CD14-positive monocyte (primary cell): ENCODE measurements at regions not wholly inside any gene's neighbourhood (a gene's known extent, or its start where the extent isn't known, plus 50 kb on each side); places are given as distances from the start of the nearest gene placed in this dataset.
"Not testable (repeated sequence)": the region's sequence is repeated elsewhere in the genome, so short reads cannot be mapped to it uniquely, and the experiment has no call there.

Experiments
- DNase-seq, 3 donors: peaks; one replicate each; pipeline ENCODE4 v3.0.0-alpha.2; 2011 to 2022
- H2AFZ ChIP-seq: 2 replicates; pipeline ENCODE4 v1.6.0; 2012; ENCODE audit warnings: mild to moderate bottlenecking, low read depth, low read length, inconsistent platforms; ENCODE audit not compliant: insufficient read depth, poor library complexity, severe bottlenecking
- H3K27ac ChIP-seq, 2 donors: 1 replicate in 1 of 2; 2 replicates in 1 of 2; pipeline ENCODE4 v1.5.1; 2012 to 2013; ENCODE audit warnings: low read length in 2 of 2, control low read depth in 1 of 2, inconsistent platforms in 1 of 2, low read depth in 1 of 2, mild to moderate bottlenecking in 1 of 2
- H3K27me3 ChIP-seq, 2 donors: one replicate each; pipeline versions ENCODE4 v1.6.0 to v1.6.1; 2011 to 2013; ENCODE audit warnings: low read length in 2 of 2; ENCODE audit not compliant: control insufficient read depth in 2 of 2, insufficient read depth in 2 of 2
- H3K36me3 ChIP-seq, 2 donors: replicated peaks in 1 of 2; 1 replicate in 1 of 2; 2 replicates in 1 of 2; pipeline versions ENCODE4 v1.5.1 to v1.6.1; 2012 to 2013; ENCODE audit warnings: low read length in 2 of 2, control low read depth in 1 of 2, inconsistent platforms in 1 of 2, mild to moderate bottlenecking in 1 of 2; ENCODE audit not compliant: insufficient read depth in 2 of 2, control insufficient read depth in 1 of 2
- H3K4me1 ChIP-seq, 2 donors: 1 replicate in 1 of 2; 2 replicates in 1 of 2; pipeline versions ENCODE4 v1.5.1 to v1.6.1; 2012 to 2013; ENCODE audit warnings: low read length in 2 of 2, control low read depth in 1 of 2, inconsistent platforms in 1 of 2, mild to moderate bottlenecking in 1 of 2, moderate library complexity in 1 of 2; ENCODE audit not compliant: insufficient read depth in 2 of 2, control insufficient read depth in 1 of 2
- H3K4me2 ChIP-seq: replicated peaks from 2 replicates; pipeline ENCODE3; 2012; ENCODE audit warnings: low read length, moderate library complexity, mild to moderate bottlenecking; ENCODE audit not compliant: poor library complexity, severe bottlenecking; ENCODE audit errors: extremely low read depth
- H3K4me3 ChIP-seq, 3 experiments: fragments of 200-600 bp in 1 of 3; sonication (generic) in 1 of 3; replicated peaks in 1 of 3; 1 replicate in 2 of 3; 2 replicates in 1 of 3; pipeline ENCODE4 v1.5.1; 2011 to 2013; ENCODE audit warnings: low read length in 3 of 3, mild to moderate bottlenecking in 3 of 3, control low read depth in 2 of 3, low read depth in 2 of 3, inconsistent platforms in 1 of 3, moderate library complexity in 1 of 3
- H3K79me2 ChIP-seq: 2 replicates; pipeline ENCODE4 v1.6.0; 2012; ENCODE audit warnings: mild to moderate bottlenecking, control low read depth, inconsistent platforms, low read length, moderate library complexity; ENCODE audit not compliant: insufficient read depth
- H3K9ac ChIP-seq: 2 replicates; pipeline ENCODE4 v1.6.0; 2017; ENCODE audit warnings: low read length, mild to moderate bottlenecking; ENCODE audit not compliant: insufficient read depth, poor library complexity, severe bottlenecking
- H3K9me3 ChIP-seq, 2 donors: replicated peaks in 1 of 2; 1 replicate in 1 of 2; 2 replicates in 1 of 2; pipeline versions ENCODE4 v1.5.1 to v1.6.1; 2012 to 2013; ENCODE audit warnings: low read length in 2 of 2, control low read depth in 1 of 2; ENCODE audit not compliant: control insufficient read depth in 1 of 2, insufficient read depth in 1 of 2
- H4K20me1 ChIP-seq: 2 replicates; pipeline ENCODE4 v1.6.0; 2012; ENCODE audit warnings: mild to moderate bottlenecking, low read length, control low read depth, moderate library complexity; ENCODE audit not compliant: insufficient read depth
- H3K27ac Mint-ChIP-seq, 7 donors: one replicate each; pipeline ENCODE4 v1.8.0; 2020; ENCODE audit warnings: mild to moderate bottlenecking in 7 of 7, mixed read lengths in 7 of 7, moderate library complexity in 6 of 7, inconsistent platforms in 2 of 7
- H3K27me3 Mint-ChIP-seq, 3 donors: one replicate each; pipeline ENCODE4 v1.8.0; 2021 to 2022; ENCODE audit warnings: low read depth in 3 of 3, mild to moderate bottlenecking in 3 of 3, mixed read lengths in 3 of 3, moderate library complexity in 3 of 3, inconsistent platforms in 1 of 3
- H3K36me3 Mint-ChIP-seq, 2 donors: one replicate each; pipeline ENCODE4 v1.8.0; 2020; ENCODE audit warnings: mixed read lengths in 2 of 2, inconsistent platforms in 1 of 2, mild to moderate bottlenecking in 1 of 2
- H3K4me1 Mint-ChIP-seq: one replicate; pipeline ENCODE4 v1.8.0; 2020; ENCODE audit warnings: mild to moderate bottlenecking, mixed read lengths
- H3K4me3 Mint-ChIP-seq, 2 donors: one replicate each; pipeline ENCODE4 v1.8.0; 2020; ENCODE audit warnings: mild to moderate bottlenecking in 2 of 2, mixed read lengths in 2 of 2, moderate library complexity in 1 of 2
- H3K9me3 Mint-ChIP-seq, 7 donors: one replicate each; pipeline ENCODE4 v1.8.0; 2020 to 2022; ENCODE audit warnings: mixed read lengths in 7 of 7, mild to moderate bottlenecking in 6 of 7, moderate library complexity in 6 of 7, inconsistent platforms in 2 of 7
- CTCF ChIP-seq: fragments of 200-600 bp; IDR thresholded peaks from one replicate; pipeline ENCODE4 v1.8.0; 2022; ENCODE audit warnings: antibody characterized with exemption, mild to moderate bottlenecking
- WGBS: methylation state at CpG from one replicate; pipeline ENCODE4 v1.1.5; 2013; ENCODE audit warnings: missing lambda C conversion rate; ENCODE audit not compliant: insufficient coverage; 5-methylcytosine and 5-hydroxymethylcytosine counted together
- intact Hi-C, 2 donors: fragments of 100-400 bp; cut with micrococcal nuclease; formaldehyde crosslinking; loops; one replicate each; pipeline versions ENCODE4 v1.15.0 to v1.15.1; 2023

- no peak overlapping the region for H3K4me3 Mint-ChIP-seq
Measured at GRCh38 chr17:27088767-27089078, 205.2 kb upstream of the WSB1 start.

GRCh38 chr17:27089079-27089928, 204.6 kb upstream of the WSB1 start:
- H3K9ac ChIP-seq, H4K20me1 ChIP-seq, H3K36me3 Mint-ChIP-seq, H3K27ac ChIP-seq, H2AFZ ChIP-seq, H3K9me3 ChIP-seq, H3K4me1 Mint-ChIP-seq, H3K4me3 ChIP-seq, H3K27me3 ChIP-seq, H3K36me3 ChIP-seq, H3K79me2 ChIP-seq, H3K4me3 Mint-ChIP-seq, DNase-seq, H3K4me2 ChIP-seq, H3K4me1 ChIP-seq, intact Hi-C loops, H3K27ac Mint-ChIP-seq: not testable (repeated sequence)
- WGBS: 66% methylated on average over 25 of the region's 29 CpGs
- H3K9me3 Mint-ChIP-seq: peaks cover 4 to 19% (median 16%) of the 10 kb centered on the region in 7 donors
- peaks cover 4 to 11% (median 4%) of the 10 kb centered on the region in 3 donors for H3K27me3 Mint-ChIP-seq

More at GRCh38 chr17:27088767-27089078, 205.2 kb upstream of the WSB1 start:
- H3K4me1 ChIP-seq: no peaks in the 10 kb centered on the region
- H3K36me3 Mint-ChIP-seq: no peaks in the 10 kb centered on the region
- no peak overlapping the region for H3K4me2 ChIP-seq
- no peaks in the 10 kb centered on the region for H3K4me1 Mint-ChIP-seq
- no peak overlapping the region for H3K27ac ChIP-seq
- H3K27me3 ChIP-seq: no peaks in the 10 kb centered on the region
- H3K27ac Mint-ChIP-seq: no peak overlapping the region
- H3K9ac ChIP-seq: no peak overlapping the region
- no peaks in the 10 kb centered on the region for H4K20me1 ChIP-seq
- no peak for DNase-seq
- no peak for TF ChIP-seq CTCF
- no peaks in the 10 kb centered on the region for H3K79me2 ChIP-seq
- H2AFZ ChIP-seq: no peak overlapping the region
- H3K4me3 ChIP-seq: no peak overlapping the region
- H3K9me3 ChIP-seq: peaks cover 0 to 3% of the 10 kb centered on the region in 2 donors
- H3K9me3 Mint-ChIP-seq: peaks cover 4 to 21% (median 19%) of the 10 kb centered on the region in 7 donors
- WGBS: 59% methylated on average over 8 of the region's 8 CpGs
- peaks cover 4 to 12% (median 4%) of the 10 kb centered on the region in 3 donors for H3K27me3 Mint-ChIP-seq
- intact Hi-C loops: no loop called here
- no peaks in the 10 kb centered on the region for H3K36me3 ChIP-seq
